ENCODE measurements at regions not wholly inside any gene's neighbourhood (a gene's known extent, or its start where the extent isn't known, plus 50 kb on each side); places are given as distances from the start of the nearest gene placed in this dataset.

- TF ChIP-seq, protein P1, sequence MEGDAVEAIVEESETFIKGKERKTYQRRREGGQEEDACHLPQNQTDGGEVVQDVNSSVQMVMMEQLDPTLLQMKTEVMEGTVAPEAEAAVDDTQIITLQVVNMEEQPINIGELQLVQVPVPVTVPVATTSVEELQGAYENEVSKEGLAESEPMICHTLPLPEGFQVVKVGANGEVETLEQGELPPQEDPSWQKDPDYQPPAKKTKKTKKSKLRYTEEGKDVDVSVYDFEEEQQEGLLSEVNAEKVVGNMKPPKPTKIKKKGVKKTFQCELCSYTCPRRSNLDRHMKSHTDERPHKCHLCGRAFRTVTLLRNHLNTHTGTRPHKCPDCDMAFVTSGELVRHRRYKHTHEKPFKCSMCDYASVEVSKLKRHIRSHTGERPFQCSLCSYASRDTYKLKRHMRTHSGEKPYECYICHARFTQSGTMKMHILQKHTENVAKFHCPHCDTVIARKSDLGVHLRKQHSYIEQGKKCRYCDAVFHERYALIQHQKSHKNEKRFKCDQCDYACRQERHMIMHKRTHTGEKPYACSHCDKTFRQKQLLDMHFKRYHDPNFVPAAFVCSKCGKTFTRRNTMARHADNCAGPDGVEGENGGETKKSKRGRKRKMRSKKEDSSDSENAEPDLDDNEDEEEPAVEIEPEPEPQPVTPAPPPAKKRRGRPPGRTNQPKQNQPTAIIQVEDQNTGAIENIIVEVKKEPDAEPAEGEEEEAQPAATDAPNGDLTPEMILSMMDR (IDR thresholded peaks at IDR 0.05; ENCODE audit: low read depth, low read length, poor library complexity, severe bottlenecking): no peak
- no peak for TF ChIP-seq EZH2phosphoT487 (IDR thresholded peaks at IDR 0.05; ENCODE audit: borderline replicate concordance, low read length)
Observed at GRCh38 chr11:114784891-114785290, 106.6 kb downstream of the NXPE2 start.
